HG02763 (cell line): ENCODE measurements at regions not wholly inside any gene's neighbourhood (a gene's known extent, or its start where the extent isn't known, plus 50 kb on each side); places are given as distances from the start of the nearest gene placed in this dataset.

Source experiments
- ATAC-seq: cut with Tn5 transposase; IDR thresholded peaks from one replicate; pipeline ENCODE4 v1.9.1; 2021; ENCODE audit warnings: mild to moderate bottlenecking, moderate library complexity; ENCODE audit not compliant: unreplicated experiment

GRCh38 chr4:108567831-108568230 is 52.5 kb upstream of the RPL34 start:
- no peak for ATAC-seq

DNA sequence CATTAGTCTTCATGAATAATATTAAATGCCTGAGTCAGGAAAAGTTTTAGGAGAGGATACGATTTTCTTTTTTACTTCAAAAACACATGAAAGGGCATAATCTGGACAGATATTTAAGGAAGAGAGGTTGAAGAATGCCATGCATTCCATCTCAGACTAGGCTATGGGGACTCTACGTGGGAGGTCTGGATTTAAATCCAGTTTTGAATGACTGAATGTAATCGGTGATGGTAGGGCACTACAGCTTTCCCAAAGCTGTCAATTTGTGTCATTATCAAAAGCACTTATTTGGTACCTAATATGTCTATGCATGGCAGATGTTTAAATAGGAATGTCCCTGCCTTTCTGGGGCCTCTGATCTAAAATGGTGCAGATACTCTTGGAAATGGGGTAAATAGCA is 59.3 kb upstream of the RPL34 start:
- ATAC-seq, result no peak

- ATAC-seq, result no peak
Observed at GRCh38 chr4:108560616-108561015, 59.8 kb upstream of the RPL34 start.

DNA sequence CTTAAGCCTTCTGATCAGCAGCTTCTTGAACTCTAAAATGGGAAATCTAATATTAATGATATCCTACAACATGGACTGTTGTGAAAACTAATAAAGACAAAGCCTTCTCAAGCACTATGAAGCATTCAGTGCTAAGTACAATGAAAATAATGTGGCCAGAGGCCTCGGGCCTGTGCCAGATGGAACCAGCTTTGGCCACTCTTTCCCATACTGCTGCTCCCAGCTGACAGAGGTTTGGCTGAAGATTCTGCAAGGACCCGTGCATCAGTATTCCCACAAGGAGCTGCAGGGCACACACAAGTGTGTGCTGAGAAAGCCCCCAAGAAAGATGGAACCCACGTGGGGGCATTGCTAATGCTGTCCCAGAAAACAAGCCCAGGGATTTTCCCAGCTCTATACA is 60.5 kb upstream of the RPL34 start:
- ATAC-seq, result no peak

GRCh38 chr4:108559068-108559793 is 61.1 kb upstream of the RPL34 start:
- no peak for ATAC-seq

DNA sequence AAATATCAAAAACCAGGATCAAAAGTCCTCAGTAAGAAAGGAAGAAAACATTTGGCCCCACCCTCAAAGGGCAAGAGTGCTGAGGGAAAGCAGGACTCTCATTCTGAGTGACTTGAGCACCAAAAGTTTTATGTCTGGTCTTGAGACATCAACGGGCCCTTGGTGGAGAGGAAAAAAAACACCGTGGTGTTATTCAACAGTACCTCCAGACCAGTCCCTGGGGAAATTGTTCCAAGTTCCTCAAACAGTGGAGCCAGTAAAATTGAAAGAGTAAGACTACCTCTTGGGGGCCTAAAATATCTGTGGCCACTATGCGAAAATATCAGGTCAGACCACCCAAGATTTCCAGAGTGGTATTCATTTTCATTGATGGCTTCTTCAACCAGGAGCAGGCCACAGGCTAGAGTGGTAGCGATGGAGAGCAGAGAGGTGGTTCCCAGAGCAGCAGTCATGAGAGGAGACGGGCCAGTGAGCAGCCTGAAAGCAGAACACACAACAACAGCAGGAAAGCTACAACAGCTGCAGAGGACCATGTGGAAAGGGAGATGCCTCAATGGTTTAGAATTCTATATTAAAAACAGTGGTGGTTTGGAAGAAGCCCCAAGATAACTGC is 63.7 kb upstream of the RPL34 start:
- no peak for ATAC-seq

GRCh38 chr4:108556166-108556565 is 64.2 kb upstream of the RPL34 start:
- no peak for ATAC-seq

GRCh38 chr4:108555701-108556100 is 64.7 kb upstream of the RPL34 start:
- ATAC-seq, result no peak

DNA sequence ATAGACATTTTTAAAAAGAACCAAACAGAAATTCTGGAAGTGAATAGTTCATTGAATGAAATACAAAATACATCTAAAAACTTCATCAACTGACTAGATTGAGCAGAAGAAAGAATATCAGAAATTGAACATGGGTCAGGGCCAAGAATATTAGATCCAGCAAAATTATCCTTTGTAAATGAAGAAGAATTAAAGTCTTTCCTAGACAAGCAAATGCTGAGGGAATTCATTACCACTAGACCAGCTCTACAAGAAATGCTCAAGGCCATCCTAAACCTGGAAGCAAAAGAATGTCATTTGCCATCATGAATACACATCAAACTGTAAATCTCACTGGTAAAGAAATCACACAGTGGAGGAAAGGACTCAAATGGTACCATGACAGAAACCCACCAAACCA is 72.7 kb upstream of the RPL34 start:
- ATAC-seq, result no peak

GRCh38 chr4:108546728-108547127 is 73.6 kb upstream of the RPL34 start:
- ATAC-seq, result no peak

DNA sequence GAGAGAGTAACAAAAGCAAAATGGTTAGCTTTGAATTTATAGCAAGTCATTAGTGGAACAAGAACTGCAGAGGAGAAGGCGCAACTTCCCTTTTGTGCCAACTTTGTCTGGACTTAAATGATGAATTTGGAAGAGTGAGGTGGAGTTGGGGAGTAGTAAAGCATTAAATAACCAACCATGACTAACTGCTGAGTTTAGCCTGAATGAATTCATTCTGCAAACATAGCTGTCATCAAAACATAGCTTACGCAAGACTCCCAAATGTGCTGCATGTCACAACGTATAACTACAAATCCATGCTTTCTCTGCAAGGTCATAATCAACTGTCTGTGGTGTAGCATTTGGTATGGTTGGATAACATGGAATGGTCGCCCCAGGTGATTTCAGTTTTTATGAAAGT is 75.9 kb upstream of the RPL34 start:
- ATAC-seq, result no peak

GRCh38 chr4:108543359-108543968 is 76.9 kb upstream of the RPL34 start:
- no peak for ATAC-seq

DNA sequence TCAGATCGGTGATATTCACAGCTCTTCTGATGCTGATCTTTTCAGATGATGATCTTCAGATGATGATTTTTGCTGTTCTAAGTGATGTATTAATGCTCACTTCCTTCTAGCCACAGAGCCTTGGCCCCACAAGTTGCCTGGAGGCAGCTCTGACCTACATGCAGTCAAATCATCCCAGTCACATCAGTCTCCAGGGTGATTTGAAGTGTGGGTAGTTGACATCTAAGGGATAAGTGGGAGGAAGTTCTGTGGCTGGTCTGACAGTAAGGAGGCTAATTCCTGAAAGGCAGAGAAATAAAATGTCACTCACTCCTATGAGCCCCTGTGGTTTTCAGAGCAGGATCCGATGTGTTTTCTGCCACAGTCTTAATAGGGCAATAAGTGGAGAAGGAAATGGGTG is 79.8 kb upstream of the RPL34 start:
- ATAC-seq, result no peak

GRCh38 chr4:108536577-108536976 is 83.8 kb upstream of the RPL34 start:
- no peak for ATAC-seq

DNA sequence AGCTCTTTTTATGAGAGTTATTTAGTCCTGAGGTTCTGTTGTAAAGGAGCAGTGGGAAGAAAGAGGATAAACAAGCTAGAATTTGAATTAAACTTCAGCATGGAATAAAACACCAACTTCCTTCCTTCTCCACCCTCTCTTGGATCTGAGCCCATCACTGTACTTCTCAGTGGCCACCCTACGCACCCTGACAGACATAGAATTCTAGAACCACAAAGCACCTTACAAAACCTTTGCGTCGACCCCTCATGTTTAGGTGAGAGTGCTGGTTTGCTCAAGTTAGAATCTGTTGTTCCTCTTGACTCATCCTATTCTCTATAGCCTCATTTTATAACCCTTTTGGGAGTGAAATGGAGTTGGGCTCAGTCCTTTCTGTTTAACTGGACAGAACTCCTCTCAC is 84.6 kb upstream of the RPL34 start:
- no peak for ATAC-seq

DNA sequence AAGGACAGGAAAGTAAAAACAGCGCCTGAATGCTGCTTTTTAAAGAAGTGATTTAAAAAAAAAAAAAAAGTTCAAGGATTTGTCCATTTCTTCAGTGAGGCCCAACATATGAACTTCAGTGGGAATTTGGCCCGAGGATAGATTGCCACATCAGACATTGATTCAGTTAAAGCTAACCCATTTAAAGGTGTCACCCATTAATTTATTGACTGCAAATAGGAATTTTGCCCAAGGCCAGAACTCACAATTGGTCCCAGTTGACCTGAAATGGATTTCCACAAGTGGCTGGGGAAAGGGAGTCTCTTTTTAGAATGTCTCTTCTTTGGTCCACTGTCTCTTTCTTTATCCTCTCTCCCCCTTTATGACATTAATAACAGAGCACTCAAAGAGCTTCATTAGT is 86.5 kb upstream of the RPL34 start:
- no peak for ATAC-seq

DNA sequence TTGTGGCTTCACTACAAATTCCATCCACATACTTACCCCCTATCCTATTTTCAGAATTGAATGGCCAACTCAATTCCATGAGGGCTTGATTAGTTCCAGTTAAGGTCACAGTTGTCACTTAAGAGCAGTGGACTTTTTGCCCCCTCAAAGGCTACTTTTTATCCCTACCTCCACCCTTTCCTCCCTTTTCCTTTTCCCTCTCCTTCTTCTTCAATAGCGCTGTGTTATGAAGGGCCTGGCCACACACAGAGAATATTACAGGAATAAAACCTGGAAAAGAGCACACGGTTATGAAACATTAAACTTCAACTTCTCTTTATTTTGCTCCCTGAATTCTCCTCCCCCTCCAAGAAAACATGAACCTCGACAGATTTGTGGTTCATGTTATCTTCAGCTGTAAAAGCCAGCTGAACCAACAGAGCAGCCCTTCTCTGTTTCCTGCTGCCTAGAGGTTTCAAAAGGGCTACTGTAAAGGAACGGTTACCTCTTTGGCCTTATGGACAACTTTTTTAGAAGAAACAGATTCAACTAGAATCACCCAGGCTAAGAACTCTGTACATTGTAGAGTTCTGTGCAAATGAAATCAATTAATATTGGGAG is 87.0 kb upstream of the RPL34 start:
- no peak for ATAC-seq

DNA sequence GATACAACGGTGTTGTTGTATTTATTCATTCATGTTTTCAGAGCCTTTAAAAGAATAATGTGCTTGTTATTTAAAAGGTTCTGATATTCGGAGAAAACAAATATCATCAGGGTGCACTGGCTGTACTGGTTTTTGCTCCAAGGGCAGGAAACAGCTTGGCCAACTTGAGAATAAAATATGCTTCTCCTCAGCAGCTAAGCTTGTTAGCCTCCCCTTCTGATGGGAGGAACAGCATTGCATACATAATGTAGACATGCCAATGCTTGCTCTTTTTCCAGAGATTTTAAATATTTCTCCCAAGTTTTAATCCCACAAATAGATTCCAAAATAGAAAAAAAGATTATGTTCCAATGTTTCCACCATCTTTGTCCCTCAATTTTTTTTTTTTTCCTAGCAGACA is 87.6 kb upstream of the RPL34 start:
- no peak for ATAC-seq

GRCh38 chr4:108532187-108532586 is 88.2 kb upstream of the RPL34 start:
- ATAC-seq, result no peak

DNA sequence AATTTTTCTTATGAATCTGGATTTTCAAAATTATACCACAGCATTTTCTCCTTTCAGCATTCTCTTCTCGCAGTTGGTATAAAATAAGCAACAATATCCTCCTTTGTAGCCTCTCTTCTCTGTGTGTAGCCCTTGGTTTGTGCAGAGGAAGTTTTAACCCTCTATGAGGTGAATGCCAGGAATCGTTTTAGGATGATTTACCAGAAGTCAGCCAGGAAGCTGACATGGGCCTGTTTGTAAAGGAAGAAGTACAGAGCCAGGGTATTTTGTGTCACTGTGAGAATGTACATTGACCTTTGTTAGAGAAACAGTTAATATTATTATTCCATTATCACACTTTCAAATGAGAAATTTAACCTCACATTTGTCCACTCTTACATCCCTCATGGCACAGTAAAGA is 88.9 kb upstream of the RPL34 start:
- no peak for ATAC-seq

GRCh38 chr4:108529984-108530905 is 90.1 kb upstream of the RPL34 start:
- ATAC-seq, result no peak
